Posterior vena cava (tissue), 2 donors: ENCODE measurements at regions not wholly inside any gene's neighbourhood (a gene's known extent, or its start where the extent isn't known, plus 50 kb on each side); places are given as distances from the start of the nearest gene placed in this dataset.
A peak's percentile ranks its signal among the peaks of the same experiment; 100 is the strongest.

ENCODE experiments used
- DNase-seq: peaks from one replicate; pipeline ENCODE4 v3.0.0-alpha.2; 2020; ENCODE audit warnings: low spot score
- intact Hi-C, 2 donors: fragments of 100-400 bp; cut with DNase I; formaldehyde crosslinking; loops; one replicate each; pipeline versions ENCODE4 v1.14.1 to v1.14.2; 2022 to 2023
- donor health status: DM: yes; HTN: yes; CAD: no.
- donor health status: DM: yes; HTN: yes; CAD: no.

DNA sequence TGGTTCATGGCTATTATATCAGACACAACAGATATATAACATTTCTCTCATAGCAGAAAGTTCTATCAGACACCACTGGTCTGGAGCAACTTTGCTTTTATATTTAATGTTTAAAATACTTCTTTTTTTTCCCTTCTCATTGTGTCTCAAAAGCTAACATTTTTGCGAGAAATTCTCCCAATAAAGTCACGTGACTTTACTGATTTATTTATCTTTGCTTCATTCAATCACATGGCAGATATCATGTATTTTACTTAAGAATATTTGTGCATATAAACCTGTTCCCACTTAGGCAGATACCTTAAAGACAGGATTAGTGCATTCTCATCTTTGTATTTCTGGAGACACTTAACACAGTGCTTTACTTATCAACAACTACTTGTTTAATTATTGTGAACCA is 1093.1 kb upstream of the LRRN3 start:
- DNase-seq = no peak
- intact Hi-C loops = no loop called here

GRCh38 chr7:110001254-110001938 is 1089.5 kb upstream of the LRRN3 start:
- intact Hi-C loops = no loop called here
- no peak for DNase-seq

DNA sequence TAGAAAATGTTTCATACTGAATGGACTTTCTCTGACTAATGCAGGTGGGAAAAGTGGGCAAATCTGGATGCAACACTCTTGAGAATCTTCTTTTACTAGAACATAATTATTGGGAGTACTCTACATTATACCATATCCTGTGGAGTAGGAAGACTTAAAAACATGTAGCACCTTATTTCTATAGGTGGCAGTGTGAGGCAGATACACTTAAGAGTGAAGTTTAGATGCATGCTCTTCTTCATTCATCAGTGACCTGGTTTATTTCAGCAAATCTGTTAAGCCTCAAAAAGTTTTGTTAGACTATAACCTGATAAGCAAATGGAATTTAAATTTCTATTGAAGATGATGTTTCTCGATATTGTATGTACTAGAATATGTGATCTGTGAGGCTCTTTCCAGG is 1087.1 kb upstream of the LRRN3 start:
- DNase-seq = no peak
- intact Hi-C loops = no loop called here

DNA sequence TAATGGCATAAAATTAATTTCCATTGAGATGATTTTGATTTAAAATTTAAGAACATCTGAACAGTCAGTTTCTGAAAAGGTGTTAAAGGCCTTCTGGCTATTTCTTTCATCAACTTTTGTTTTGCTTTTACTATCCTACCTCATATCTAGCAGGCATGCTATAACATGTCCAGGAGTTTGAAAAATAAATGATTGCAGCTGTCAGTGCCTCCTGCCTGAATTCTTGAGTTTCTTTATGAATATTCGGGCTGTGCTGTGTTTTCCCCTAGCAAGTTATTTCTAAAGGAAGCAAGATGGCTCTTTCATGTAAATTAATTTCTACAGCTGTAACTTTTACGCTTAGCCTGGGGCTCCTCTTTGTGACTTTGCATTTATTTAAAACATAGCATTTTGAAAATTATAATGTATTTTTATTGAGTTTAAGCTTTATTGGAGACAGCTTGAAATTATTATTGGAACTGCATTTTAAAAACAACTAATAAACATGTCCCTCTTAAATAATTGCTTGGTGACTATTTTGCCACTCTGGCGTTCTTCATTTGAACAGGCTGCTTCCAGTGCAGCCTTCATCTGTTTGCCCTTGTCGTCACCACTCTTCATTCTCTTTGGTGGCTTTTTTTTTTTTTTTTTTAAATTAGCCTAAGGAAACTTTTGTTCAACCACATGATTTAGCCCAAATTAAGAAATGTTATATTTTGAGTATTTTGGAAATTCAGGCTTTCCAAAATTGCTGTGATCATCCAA is 1083.4 kb upstream of the LRRN3 start:
- intact Hi-C loops = no loop called here

DNA sequence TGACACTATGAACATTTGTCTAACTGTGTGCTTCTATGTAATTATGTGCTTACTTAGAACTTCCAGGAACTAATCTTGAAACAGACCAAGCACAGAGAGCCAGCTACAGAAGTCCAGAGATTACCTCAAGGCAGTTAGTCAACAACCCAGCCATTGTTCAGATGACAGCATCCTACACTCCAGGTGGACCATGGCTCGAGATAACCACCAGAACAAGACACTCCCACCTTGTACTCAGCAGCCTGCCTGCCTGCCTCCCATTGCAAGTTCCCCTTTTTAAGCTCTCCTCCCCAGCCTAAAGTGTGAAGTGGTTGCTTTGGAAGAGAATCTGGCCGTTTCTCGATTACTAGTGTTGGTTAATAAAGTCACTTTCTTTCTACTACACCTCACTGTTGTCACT is 1080.6 kb upstream of the LRRN3 start:
- no peak for DNase-seq
- intact Hi-C loops = no loop called here

More for the DNA sequence above, 1083.4 kb upstream of the LRRN3 start:
- DNase-seq = no peak

DNA sequence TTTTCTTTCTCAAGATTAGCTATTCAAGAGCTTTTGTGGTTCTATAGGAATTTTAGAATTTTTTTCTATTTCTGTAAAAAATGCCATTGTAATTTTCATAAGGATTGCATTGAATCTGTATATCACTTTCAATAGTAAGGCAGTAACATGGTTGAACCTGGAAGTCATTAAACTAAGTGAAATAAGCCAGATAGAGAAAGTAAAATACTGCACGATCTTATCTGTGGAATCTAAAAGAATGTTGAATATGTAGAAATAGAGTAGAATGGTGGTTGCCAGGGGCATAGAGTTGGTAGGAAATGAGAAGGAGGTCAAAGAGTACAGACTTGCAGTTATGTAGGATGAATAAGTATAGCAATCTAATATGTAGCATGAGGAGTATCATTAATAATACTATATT is 1073.5 kb upstream of the LRRN3 start:
- intact Hi-C loops = no loop called here
- no peak for DNase-seq

GRCh38 chr7:110027385-110027784 is 1063.5 kb upstream of the LRRN3 start:
- intact Hi-C loops = no loop called here
- no peak for DNase-seq

- intact Hi-C loops = no loop called here
- DNase-seq = no peak
Measured at GRCh38 chr7:110043519-110043918, 1047.4 kb upstream of the LRRN3 start.

GRCh38 chr7:110050785-110051184 is 1040.1 kb upstream of the LRRN3 start:
- no peak for DNase-seq
- intact Hi-C loops = no loop called here

DNA sequence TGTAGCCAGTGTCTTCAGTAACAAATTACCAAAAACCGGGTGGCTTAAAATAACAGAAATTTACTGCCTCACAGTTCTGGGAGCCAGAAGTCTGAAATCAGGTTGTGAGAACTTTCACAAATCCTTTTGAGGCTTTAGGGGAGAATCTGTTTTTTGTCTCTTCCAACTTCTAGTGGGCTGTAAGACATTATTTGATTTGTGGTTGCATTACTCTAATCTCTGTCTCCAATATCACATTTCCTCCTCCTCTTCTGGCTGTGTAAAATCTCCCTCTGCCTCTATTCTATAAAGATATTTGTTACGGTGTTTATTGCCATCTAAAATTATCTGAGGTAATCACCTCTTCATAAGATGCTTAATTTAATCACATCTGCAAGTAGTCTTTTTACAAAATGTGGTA is 1039.6 kb upstream of the LRRN3 start:
- intact Hi-C loops = no loop called here

GRCh38 chr7:110056331-110056730 is 1034.6 kb upstream of the LRRN3 start:
- intact Hi-C loops = no loop called here
- DNase-seq = no peak

More for the DNA sequence above, 1039.6 kb upstream of the LRRN3 start:
- no peak for DNase-seq

DNA sequence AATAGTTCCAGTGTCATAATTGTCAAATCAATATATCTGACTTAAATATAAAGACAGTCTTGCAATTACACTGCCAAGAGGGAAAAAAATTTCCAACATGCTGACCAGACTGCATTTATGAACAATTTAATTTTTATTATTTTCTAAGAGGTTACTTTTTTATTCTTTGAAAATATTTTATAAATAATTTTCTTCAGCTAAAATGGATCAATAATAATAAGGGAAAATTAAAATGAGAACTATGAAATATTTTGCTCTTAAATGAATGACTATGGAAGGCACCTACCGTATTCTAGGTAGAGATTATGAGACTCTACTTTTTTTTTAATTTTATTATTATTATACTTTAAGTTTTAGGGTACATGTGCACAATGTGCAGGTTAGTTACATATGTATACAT is 1032.5 kb upstream of the LRRN3 start:
- DNase-seq = no peak
- intact Hi-C loops = no loop called here

GRCh38 chr7:110061387-110061786 is 1029.5 kb upstream of the LRRN3 start:
- no peak for DNase-seq
- intact Hi-C loops = no loop called here

- intact Hi-C loops = no loop called here
- DNase-seq = no peak
Measured at GRCh38 chr7:110065121-110065520, 1025.8 kb upstream of the LRRN3 start.

GRCh38 chr7:110066843-110067242 is 1024.1 kb upstream of the LRRN3 start:
- no peak for DNase-seq
- intact Hi-C loops = no loop called here

GRCh38 chr7:110071192-110071591 is 1019.7 kb upstream of the LRRN3 start:
- intact Hi-C loops = no loop called here
- no peak for DNase-seq

GRCh38 chr7:110075450-110075849 is 1015.5 kb upstream of the LRRN3 start:
- intact Hi-C loops = no loop called here
- DNase-seq = no peak

GRCh38 chr7:110076194-110076593 is 1014.7 kb upstream of the LRRN3 start:
- DNase-seq = no peak
- intact Hi-C loops = no loop called here

- intact Hi-C loops = no loop called here
- DNase-seq = no peak
Measured at GRCh38 chr7:110084181-110084807, 1006.6 kb upstream of the LRRN3 start.

DNA sequence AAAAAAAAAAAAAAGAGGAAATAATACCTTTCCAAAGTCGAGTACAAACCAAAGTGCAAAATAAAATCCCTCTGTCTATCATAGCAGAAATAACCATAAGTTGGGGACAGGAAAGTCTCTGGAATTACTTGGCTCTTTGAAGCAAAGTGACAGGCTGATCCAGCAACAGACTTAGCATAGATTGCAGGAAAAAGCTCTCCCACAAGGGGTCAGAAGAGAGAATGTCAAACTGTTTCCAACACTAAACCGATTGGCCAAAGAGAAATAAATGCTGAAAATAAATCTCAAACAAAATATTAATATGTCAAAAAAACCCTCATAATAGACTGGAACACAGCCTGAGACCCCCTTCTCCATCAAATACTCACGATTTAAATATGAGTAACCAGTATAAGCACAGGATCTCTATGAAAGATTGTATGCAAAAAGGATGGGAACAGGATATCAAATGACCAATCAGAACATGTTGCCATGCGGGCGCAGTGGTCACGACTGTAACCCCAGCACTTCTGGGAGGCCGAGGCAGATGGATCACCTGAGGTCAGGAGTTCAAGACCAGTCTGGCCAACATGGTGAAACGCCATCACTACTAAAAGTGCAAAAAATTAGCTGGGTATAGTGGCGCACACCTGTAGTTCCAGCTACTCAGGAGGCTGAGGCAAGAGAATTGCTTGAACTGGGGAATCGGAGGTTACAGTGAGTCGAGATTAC is 1000.7 kb upstream of the LRRN3 start:
- intact Hi-C loops = no loop called here

More for the DNA sequence above, 1000.7 kb upstream of the LRRN3 start:
- peak; percentile 76 for DNase-seq
